GM23338 (cell line): ENCODE measurements at regions not wholly inside any gene's neighbourhood (a gene's known extent, or its start where the extent isn't known, plus 50 kb on each side); places are given as distances from the start of the nearest gene placed in this dataset.

Experiments
- CTCF ChIP-seq, 2 experiments: fragments of 200-600 bp in 1 of 2; sonication (generic) in 1 of 2; conservative IDR thresholded peaks; 2 replicates each; pipeline versions ENCODE4 v1.5.1 to v1.6.1; 2016 to 2017; ENCODE audit warnings: antibody characterized with exemption in 2 of 2, low read depth in 2 of 2, mild to moderate bottlenecking in 2 of 2, moderate library complexity in 1 of 2
- EZH2phosphoT487 ChIP-seq: fragments of 200-600 bp; sonication (generic); IDR thresholded peaks from one replicate; pipeline ENCODE4 v1.8.1; 2018; ENCODE audit warnings: antibody characterized with exemption; ENCODE audit not compliant: unreplicated experiment
- REST ChIP-seq: IDR thresholded peaks from one replicate; pipeline ENCODE4 v1.6.1; 2018; ENCODE audit warnings: antibody characterized with exemption; ENCODE audit not compliant: unreplicated experiment
- STAT1 ChIP-seq: IDR thresholded peaks from one replicate; pipeline ENCODE4 v1.6.1; 2016; ENCODE audit warnings: antibody characterized with exemption; ENCODE audit not compliant: unreplicated experiment
- ZNF462 ChIP-seq: fragments of 250-450 bp; sonication (Bioruptor Pico); IDR thresholded peaks from 2 replicates; pipeline ENCODE4 v1.5.0; 2020; ENCODE audit warnings: mild to moderate bottlenecking, moderate library complexity

- TF ChIP-seq ZNF462 (no peak), STAT1 (no peak), EZH2phosphoT487 (no peak), REST (no peak), CTCF (conservative IDR thresholded peaks at IDR 0.05; ENCODE audit: low read depth in 2 of 2) (no peak)
Measured at GRCh38 chr16:49100366-49100765, 181.3 kb downstream of the CBLN1 start (continued).
